NCI-H526 treated with DMSO at 0.1 percent for 48 hours (cell line): ENCODE measurements at regions not wholly inside any gene's neighbourhood (a gene's known extent, or its start where the extent isn't known, plus 50 kb on each side); places are given as distances from the start of the nearest gene placed in this dataset.
"Not testable (repeated sequence)": the region's sequence is repeated elsewhere in the genome, so short reads cannot be mapped to it uniquely, and the experiment has no call there.

Experiments used
- DNase-seq: peaks from one replicate; lab custom pipeline; 2025; lab: John Stamatoyannopoulos, UW

DNA sequence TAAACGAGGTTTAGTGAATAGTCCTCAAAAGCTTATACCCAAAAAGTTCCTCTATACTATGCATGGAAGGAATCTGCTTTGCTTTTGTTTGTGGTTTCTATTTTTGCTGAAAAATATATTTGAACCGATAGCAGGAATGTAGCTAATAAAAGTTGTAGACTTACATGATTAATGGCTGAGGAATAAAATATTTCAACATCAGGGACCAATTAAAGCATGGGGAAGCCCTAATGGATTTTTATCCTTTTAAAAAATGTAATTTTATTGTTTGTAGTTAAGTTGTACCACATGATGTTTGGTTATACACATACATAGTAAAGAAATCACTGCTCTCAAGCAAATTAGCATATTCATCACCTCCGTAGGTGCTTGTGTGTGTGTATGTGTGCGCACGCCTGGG, 295.3 kb upstream of the CNTN5 start:
- DNase-seq, result no peak

DNA sequence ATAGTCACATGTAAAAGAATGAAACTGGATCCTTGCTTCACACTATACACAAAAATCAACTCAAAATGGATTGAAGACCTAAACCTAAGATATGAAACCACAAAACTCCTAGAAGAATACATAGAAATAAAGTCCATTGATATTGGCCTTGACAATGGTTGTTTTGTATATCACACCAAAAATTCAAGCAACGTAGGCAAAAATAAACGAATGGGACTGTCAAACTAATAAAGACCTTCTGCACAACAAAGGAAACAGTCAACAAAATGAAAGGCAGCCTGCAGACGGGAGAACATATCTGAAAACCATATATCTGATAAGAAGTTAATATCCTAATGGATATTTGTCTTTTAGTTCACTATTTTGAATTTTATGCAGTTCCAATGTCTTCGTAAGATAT, 292.3 kb upstream of the CNTN5 start:
- DNase-seq, result no peak

DNA sequence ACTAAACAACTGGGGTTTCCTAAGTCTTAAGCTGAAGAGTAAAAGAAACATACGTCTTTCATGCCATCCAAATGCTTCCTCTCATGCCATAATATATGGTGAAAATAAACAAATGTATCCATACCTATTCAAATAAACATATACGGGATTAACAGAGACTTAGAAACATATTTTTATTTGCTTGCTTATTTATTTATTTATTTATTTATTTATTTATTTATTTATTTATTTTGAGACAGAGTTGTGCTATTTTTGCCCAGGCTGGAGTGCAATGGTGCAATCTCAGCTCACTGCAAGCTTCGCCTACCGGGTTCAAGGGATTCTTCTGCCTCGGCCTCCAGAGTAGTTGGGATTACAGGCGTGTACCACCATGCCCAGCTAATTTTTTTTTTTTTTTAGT, 291.6 kb upstream of the CNTN5 start:
- DNase-seq, result no peak

DNA sequence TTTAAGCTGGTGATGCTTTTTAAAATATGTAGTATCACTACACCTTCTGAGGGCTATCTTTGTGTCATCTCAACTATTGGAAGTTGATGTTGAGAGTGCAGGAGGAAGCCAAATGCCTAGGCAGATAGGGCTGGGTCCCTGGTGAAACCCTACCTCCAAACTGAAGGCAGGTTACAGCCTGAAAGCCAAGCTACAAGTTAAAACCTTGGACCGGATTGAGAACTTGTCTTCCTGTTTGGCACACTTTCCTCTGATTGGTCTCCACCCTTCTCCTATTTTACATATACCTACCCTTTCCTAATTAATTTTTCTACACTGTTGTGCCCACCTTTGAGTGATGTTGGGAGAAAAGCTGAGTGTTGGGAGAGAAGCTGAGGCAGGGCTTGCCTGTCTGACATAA, 287.8 kb upstream of the CNTN5 start:
- no peak for DNase-seq

DNA sequence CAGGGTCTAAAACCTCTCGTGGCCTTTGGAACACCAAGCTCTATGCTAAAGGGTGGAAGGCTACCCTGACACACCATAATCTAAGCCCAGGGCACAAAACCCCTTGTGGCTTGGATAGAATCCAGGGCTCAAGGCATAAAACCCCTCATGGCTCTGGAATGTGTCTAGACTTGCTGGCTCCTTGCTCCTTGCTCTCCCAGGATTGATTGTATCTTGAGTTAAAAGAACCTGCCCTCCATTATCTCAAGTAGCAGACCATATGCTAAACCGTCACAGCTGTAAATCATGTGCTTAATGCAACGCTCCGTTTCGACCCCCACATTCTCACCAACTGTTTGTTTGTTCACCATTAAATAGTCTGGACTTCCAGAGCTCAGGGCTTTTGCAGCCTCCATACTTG, 287.4 kb upstream of the CNTN5 start:
- not testable (repeated sequence) for DNase-seq

DNA sequence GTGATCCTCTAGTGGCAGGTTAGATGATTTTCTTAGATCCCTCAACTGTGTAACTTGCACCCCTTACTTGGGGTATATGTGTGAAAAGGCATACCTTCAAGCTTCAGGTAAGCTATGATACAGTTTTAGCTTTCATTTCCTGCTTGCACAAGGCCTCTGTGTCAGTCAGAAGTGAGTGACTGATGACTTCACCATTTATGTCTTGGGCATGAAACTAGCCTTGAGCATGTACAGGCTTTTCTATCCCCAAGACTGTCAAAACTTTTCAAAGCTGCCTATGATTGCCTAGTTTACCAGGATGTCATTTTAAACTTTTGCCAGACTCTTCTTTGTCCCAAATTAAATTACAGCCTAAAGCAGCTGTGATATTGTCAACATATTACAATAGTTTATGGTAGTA, 286.1 kb upstream of the CNTN5 start:
- DNase-seq, result no peak

DNA sequence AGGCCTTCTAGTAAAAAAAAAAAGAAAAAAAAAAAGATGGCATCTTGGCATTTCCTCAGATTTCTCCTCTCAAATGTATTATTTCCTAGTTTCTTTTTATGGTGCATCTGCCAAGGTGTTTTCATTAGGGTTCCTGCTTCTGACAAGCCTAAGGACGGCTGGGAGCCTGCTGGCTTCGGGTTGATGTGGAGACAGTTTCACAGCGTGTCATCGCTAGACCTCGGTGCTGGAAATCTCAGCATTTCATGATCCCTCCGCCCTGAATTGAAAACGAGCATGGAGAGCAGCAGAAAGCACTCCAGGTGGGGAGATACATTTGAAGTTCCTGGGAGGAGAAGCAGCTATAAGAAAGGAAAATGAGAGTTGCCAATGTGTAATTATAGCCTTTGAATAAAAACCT, 283.9 kb upstream of the CNTN5 start:
- DNase-seq, result no peak

DNA sequence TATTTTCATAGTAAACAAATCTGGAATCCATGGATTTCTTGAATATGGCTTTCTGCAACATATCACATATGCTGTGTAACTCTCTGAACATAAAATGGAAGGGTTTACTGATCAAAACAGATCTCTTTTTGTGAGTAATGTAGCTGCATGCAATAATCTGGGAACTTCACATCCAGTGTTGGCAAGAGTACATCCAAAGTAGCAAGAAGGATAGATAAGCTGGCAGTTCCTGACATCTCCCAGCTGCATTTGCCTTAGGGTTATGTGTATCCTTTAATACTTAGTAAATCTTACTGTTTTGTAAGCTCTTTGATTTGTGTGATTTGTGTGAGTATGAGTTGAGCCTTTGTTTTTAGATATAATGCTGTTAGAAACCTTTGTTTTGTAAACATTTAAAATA, 280.4 kb upstream of the CNTN5 start:
- no peak for DNase-seq

DNA sequence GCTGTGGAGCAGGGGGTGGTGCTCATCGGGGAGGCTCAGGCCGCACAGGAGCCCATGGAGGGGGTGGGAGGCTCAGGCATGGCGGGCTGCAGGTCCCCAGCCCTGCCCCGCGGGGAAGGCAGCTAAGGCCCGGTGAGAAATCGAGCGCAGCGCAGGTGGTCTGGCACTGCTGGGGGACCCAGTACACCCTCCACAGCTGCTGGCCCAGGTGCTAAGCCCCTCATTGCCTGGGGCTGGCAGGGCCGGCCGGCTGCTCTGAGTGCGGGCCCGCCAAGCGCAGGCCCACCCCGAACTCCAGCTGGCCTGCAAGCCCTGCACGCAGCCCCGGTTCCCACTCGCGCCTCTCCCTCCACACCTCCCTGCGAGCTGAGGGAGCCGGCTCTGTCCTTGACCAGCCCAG, 257.3 kb upstream of the CNTN5 start:
- not testable (repeated sequence) for DNase-seq

DNA sequence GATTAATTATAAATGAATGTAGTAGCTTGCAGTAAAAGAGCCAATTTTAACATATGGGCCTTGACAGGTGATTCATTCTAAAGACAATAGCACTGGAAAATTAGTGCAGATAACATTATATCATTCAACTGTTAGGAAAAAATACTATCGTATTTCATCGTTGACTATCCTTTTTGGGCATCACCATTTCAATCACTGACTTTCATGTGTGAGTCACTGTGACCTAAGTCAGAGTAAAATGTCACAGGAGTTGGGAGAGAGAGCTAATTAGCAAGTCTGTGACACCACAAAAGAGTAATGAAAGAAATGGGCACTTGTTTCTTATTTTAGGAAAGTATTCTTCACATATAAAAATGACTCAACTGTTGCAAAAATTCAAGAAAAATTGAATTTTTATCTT, 253.8 kb upstream of the CNTN5 start:
- DNase-seq, result no peak

DNA sequence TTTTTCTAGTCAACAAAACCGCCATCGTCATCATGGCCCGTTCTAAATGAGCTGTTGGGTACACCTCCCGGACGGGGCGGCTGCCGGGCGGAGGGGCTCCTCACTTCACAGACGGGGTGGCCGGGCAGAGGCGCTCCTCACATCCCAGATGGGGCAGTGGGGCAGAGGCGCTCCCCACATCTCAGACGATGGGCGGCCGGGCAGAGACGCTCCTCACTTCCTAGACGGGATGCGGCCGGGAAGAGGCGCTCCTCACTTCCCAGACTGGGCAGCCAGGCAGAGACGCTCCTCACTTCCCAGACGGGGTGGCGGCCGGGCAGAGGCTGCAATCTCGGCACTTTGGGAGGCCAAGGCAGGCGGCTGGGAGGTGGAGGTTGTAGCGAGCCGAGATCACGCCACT, 250.7 kb upstream of the CNTN5 start:
- DNase-seq, result not testable (repeated sequence)

DNA sequence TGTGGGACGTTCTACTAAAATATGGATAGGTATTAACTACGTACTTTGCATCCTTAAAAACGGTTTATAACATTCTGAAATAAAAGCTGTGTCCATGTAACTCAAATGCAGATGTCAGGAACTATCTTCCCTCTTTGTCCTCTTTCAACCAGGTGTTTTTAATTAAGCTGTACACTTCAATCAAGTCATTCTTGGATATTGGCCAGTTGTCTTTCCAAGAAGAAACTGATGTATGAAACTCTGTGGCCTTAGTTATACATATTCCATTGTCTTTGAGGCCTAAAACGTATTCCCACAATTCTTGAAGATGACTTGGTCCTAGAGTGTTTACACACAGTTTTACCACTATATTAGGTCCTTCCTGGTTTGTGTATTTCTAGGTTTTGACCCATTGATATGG, 249.0 kb upstream of the CNTN5 start:
- no peak for DNase-seq

DNA sequence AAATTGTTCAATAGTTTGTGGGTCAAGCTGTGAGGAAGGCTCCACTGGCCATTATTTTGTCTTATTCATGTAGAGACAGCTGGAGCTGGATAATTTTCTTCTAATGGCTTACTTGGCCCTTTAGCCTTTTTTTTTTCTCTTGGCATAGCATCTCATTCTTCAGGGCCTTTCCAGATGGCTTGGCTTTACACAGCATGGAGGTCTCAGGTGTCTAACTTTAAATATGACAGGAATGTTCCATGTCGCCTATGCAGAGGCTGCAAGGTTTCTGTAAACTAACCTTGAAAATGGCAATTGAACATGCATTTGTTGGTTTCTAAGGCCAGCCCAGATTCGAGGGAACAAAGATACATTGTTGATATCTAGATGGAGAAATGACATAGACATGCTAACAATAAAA, 247.9 kb upstream of the CNTN5 start:
- DNase-seq, result no peak

DNA sequence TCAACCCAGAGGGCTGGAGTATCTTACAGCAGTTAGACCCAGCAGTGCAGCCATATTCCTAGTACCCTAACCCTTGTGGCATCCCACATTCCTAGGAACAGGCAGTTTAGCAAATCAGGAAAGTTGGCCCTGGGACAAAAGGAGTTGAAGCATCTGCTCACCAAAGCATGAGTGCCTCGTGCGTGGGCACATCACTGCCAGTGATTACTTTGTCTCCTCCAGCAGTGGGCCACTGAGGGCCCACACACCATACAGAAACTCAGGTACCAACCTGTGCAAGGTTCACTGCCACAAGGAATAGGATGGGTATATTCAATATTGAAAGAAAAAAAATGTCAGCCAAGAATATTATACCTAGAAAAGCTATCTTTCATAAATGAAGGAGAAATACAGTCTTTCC, 227.5 kb upstream of the CNTN5 start:
- no peak for DNase-seq

DNA sequence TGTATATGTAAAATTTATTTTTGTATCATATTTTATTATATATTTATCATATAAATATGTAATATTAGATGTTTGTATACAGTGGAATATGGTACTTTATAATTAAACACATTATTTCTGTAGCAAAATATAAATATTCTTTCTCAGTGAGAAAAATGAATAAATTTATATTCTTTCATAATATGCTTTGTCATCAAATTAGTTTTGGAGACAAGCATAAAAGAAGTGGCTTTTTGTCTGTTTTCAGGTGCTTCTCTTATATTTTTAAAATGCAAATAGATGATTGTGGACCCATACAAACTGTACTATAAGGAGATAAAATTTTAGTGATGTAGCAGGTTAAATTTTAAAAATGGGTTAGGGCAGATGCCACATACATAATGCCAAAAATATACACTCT, 222.4 kb upstream of the CNTN5 start:
- DNase-seq, result no peak

DNA sequence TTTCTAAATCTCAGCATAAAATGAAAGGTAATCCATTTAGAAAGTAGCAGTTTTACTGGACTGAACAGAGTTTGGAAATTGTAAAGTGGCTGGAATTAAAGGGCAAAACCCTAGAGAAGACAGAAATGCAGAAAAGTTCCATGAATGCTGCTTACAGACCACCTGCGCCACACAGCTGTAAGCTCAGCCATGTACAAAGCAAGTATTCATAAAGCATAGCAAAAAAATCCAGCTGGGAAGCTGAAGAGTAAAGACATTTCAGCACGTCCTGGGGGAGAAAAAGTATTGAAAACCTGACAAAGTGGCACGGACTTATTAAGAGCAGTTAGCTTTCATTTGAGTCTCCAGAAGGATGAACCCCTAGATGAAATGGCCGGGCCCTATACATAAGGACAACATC, 220.1 kb upstream of the CNTN5 start:
- no peak for DNase-seq

DNA sequence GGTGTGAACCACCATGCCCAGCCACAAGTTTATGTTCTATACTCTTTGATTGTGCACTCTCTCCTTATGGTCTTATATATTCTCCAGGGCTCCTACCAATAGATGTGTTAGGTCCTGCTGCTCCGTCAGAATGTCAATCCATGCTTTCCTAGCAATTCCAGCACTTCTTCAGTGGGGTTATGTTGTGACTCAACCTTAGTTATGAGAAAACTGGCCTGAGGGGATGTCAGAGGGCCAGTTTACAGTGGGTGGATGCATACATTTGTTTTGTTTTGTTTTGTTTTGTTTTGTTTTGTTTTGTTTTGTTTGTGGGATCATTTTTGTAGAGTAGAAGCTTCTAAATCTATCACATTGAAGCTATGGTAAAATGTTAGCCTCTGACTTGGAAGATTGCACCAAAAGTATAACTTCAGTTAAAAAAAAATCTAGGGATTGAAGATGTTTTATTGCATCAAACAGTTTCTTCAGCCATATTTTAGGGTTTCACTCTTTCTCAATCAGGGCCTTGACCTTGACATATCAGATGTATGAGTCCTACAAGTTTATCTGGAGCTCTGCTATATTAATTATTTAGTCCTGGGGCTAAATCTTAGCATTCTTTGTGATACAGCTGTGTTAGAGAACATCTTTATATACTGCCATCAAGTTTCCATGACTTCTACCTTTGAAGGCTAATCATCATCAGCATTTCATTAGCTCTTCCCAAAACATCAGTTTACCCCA, 191.6 kb upstream of the CNTN5 start:
- no peak for DNase-seq

DNA sequence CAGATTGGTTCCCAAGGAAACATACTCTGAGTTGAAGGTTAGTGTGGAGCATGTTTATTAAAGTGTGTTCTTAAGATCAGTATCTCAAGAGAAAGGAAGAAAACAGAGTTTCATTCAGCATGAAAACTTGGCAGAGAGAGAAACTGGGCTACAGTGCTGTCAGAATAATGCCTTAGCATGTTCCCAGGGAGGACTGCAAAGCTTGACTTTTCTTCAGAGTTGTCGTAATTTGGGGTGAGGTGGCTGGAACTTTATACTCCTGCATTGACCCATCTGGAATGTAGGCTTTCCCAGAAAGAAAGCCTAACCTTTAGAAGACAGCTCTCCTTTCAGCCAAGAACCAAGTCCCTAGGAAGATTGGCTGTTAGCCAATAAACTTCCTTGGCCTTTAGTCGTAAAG, 190.8 kb upstream of the CNTN5 start:
- DNase-seq, result no peak

DNA sequence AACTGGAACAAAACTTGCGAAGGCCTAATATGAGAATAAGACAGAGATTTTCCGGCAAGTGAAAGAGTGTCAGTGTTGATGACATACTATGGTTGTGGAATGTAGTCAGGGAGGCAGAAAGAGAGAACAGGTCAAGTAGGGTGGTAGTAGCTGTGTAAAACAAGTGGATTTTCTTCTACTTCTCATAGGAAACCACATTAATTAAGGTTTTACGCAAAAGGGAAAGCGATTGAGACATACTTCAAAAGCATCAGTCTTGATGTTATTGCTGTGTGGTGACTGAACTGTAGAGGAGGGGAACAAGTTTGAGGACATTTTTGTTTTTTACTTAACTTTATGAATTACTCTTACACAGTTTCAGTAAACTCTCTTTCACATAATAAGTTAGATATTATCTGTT, 186.0 kb upstream of the CNTN5 start:
- DNase-seq, result no peak

DNA sequence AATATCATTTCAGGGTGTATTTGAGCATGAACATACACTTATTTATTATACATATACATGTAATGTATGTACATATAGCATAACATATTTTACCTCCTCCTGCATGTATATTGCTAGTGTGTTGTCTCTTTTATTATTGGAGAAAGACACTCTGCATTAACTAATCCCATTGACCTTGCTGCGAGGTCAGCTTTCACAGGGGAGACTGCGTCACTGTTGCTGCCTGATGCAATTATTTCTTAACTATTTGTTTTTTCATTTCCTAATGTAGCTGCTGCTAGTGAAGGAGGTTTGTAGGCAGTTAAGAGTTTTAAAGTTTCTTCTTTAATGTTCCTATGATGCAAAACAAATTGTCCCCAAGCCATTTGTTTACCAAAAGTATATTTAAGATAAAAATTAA, 185.4 kb upstream of the CNTN5 start:
- no peak for DNase-seq

DNA sequence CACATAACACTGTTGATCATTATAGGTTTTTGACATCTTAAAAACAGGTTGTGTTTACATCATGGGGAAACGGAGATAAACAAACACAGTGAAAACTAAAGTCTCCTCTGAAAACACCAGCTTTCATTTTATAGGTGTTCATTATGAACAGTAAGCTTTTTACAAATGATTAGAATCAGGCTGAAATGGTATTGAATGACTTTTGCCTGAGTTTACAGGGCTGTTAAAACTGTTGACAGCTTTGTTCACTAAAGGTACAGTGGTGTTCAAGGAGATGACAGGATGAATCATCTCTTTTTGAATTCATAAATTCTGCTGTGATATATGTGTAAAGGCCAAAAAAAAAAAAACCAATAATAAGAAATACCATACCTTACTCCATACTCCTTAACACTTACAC, 184.6 kb upstream of the CNTN5 start:
- no peak for DNase-seq

DNA sequence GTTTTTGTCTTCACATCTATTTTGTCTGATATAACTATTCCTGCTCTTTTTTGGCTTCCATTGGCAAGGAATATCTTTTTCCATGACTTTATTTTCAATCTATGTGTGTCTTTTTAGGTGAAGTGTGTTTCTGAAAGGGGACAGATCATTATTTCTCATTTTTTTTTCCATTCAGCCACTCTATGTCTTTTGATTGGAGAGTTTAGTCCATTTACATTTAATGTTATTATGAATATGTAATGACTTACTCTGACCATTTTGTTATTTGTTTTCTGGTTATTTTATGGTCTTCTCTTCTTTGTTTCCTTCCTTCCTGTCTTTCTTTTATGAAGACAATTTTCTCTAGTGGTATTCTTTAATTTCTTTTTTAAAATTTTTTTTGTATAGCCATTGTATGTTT, 178.6 kb upstream of the CNTN5 start:
- no peak for DNase-seq

DNA sequence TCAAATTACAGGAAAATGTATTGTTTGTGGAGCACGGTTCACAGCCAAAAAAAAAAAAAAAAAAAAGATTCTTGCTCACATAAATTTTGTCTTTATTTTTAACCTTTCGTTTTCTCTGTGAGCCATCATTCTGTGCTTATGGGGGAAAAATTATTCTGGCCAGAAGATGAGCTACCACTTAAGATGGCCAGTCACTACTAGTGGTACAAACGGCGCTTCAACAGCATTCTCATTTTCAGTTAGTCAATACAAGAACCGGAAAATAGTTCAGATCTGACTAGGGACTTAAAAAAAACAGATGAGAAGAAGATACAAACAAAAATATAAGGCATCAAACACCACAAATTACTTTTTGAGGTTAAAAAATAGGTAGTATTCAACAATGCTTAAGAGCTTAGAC, 158.6 kb upstream of the CNTN5 start:
- no peak for DNase-seq

DNA sequence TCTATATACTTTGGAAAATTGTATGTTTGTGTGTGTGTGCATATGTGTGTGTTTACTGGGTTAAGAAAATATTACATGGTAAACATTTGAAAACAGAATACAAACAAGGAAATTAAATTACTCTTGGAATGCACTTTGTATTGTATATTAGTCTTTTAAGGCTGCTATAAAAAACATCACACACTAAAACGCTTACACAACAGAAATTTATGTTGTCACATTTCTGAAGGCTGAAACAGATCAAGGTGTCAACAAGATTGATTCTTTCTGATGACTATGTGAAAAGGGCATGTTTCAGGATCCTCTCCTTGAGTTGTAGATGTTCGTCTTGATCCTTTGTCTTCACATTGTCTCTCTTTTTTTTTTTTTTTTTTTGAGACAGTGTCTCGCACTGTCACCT, 149.1 kb upstream of the CNTN5 start:
- DNase-seq, result no peak

DNA sequence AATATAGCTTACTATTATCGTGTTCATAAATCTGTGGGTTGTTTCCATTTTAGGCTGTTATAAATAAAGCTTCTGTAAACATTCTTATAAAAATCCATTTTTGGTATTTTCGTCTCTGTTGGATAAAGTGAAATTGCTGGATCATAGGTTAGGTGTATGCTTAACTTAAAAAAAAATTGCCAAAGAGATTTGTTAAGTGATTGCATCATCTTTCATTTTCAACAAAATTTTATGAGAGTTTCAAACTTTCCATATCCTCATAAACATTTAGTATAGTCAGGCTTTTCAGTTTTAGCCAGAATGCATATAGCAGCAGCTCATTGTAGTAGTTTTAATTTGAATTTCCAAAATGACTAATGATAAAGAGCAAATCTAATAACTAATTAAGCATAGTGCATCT, 146.7 kb upstream of the CNTN5 start:
- DNase-seq, result no peak
